UCSD-AML1 (cell line): ENCODE measurements at regions not wholly inside any gene's neighbourhood (a gene's known extent, or its start where the extent isn't known, plus 50 kb on each side); places are given as distances from the start of the nearest gene placed in this dataset.

ENCODE experiments used
- DNase-seq: peaks from one replicate; lab custom pipeline; 2025; ENCODE audit not compliant: unreplicated experiment; lab: John Stamatoyannopoulos, UW

GRCh38 chr13:34647379-34648150, 294.5 kb upstream of the NBEA start:
- no peak for DNase-seq

GRCh38 chr13:34654203-34654602, 287.9 kb upstream of the NBEA start:
- DNase-seq: no peak

GRCh38 chr13:34654647-34655046, 287.4 kb upstream of the NBEA start:
- no peak for DNase-seq

- no peak for DNase-seq
Measured at GRCh38 chr13:34655554-34655953, 286.5 kb upstream of the NBEA start.

GRCh38 chr13:34657716-34658115, 284.4 kb upstream of the NBEA start:
- no peak for DNase-seq

GRCh38 chr13:34667286-34668218, 274.5 kb upstream of the NBEA start:
- no peak for DNase-seq

GRCh38 chr13:34671137-34671536, 270.9 kb upstream of the NBEA start:
- DNase-seq: no peak

- no peak for DNase-seq
Measured at GRCh38 chr13:34672631-34673030, 269.4 kb upstream of the NBEA start.

GRCh38 chr13:34675626-34676025, 266.4 kb upstream of the NBEA start:
- no peak for DNase-seq

- no peak for DNase-seq
Measured at GRCh38 chr13:34678154-34678553, 263.9 kb upstream of the NBEA start.

- DNase-seq: no peak
Measured at GRCh38 chr13:34681405-34681955, 260.6 kb upstream of the NBEA start.

GRCh38 chr13:34695063-34695462, 247.0 kb upstream of the NBEA start:
- DNase-seq: no peak

GRCh38 chr13:34696296-34696695, 245.8 kb upstream of the NBEA start:
- DNase-seq: no peak

GRCh38 chr13:34696741-34697140, 245.3 kb upstream of the NBEA start:
- DNase-seq: no peak

GRCh38 chr13:34698945-34699344, 243.1 kb upstream of the NBEA start:
- DNase-seq: no peak

GRCh38 chr13:34700155-34700554, 241.9 kb upstream of the NBEA start:
- DNase-seq: no peak

GRCh38 chr13:34701919-34702318, 240.2 kb upstream of the NBEA start:
- DNase-seq: no peak

- DNase-seq: no peak
Measured at GRCh38 chr13:34708566-34709313, 233.3 kb upstream of the NBEA start.

GRCh38 chr13:34719060-34719875, 222.8 kb upstream of the NBEA start:
- DNase-seq: no peak

GRCh38 chr13:34720618-34721017, 221.5 kb upstream of the NBEA start:
- no peak for DNase-seq
